ENCODE measurements at regions not wholly inside any gene's neighbourhood (a gene's known extent, or its start where the extent isn't known, plus 50 kb on each side); places are given as distances from the start of the nearest gene placed in this dataset.

DNA sequence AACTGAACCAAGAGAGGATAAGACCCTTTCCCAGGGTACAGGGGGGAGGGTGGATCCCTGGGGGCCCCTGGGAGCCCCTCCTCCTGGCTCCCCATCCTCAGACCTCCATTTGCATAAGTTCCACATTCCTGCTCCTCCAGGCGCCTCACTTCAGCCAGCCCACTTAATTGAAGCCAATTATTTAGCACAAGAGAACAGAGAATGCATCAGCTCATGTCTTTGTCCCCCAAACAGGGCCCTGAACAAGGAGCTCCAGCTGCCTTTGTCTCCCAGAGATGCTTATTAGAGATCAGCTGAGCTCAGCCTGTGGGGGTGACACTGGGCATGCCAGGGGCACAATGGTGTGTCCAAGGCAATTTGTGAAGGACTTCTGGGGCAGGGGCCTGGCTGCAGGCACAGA is 89.9 kb upstream of the PRDM11 start:
- no peak overlapping the region for H3K4me3 ChIP-seq (ENCODE audit: low read depth in 1 of 2, low read length in 2 of 2)
- no peaks in the 10 kb centered on the region for H3K4me1 ChIP-seq (ENCODE audit: insufficient read depth, low read length)
- no peak overlapping the region for H3K4me2 ChIP-seq (ENCODE audit: insufficient read depth, low read length)
- H4K20me1 ChIP-seq (ENCODE audit: insufficient read depth, low read length), result no peaks in the 10 kb centered on the region; the same call in 1 of the 2 replicates
- H3K27me3 ChIP-seq (ENCODE audit: insufficient read depth, low read length, poor library complexity), result no peaks in the 10 kb centered on the region
- ATAC-seq (ENCODE audit: insufficient read depth, low read depth) (no peak), DNase-seq (no peak)
- no peak overlapping the region for H3K9ac ChIP-seq (ENCODE audit: low read depth, low read length)
- no peak overlapping the region for H2AFZ ChIP-seq (ENCODE audit: low read depth, low read length)
- H3K27ac ChIP-seq (ENCODE audit: low read length), result no peak overlapping the region
- TF ChIP-seq EZH2 (IDR thresholded peaks at IDR 0.05; ENCODE audit: borderline replicate concordance, low read depth, low read length, severe bottlenecking) (no peak), CTCF (IDR thresholded peaks at IDR 0.05; ENCODE audit: borderline replicate concordance, extremely low read depth, low read length, poor library complexity, severe bottlenecking) (no peak)
- H3K9me3 ChIP-seq (ENCODE audit: insufficient read depth, low read length, severe bottlenecking), result no peaks in the 10 kb centered on the region
- no peaks in the 10 kb centered on the region for H3K79me2 ChIP-seq (ENCODE audit: insufficient read depth, low read length)
- no peaks in the 10 kb centered on the region for H3K36me3 ChIP-seq (ENCODE audit: insufficient read depth, low read length)

DNA sequence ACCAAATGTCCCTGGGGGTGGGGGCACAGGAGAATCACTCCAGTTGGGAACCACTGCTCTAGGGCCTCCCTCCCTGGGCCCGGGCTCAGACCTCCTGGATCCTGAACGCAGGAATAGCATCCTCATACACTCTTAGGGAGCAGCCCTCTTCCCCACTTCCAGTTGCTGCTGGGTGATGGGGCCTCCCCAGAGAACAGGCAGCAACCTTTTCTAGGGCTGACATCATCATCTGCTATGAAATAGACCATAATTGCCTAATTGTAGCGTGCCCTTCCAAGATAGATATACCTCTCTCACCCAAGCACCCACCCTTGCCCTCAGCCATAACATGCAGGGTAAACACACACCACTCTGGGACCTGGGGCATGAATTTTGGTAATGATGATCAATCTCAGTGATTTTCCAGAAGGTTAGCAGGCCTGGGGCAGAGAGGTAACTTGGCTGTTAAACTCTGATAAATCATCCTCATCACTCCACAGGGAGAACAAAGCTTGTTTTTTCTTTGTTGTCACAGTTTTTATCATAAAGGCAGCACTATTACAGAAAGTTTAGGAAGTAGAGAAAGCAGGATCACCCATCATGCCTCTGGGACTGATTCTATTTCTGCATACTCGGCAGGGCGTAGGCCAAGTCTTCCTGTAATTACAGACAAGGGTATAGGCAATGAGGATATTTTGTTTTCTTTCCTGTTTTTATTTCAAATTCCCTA is 88.3 kb upstream of the PRDM11 start:
- Histone ChIP-seq H3K27me3 (ENCODE audit: insufficient read depth, low read length, poor library complexity) (no peaks in the 10 kb centered on the region), H3K9ac (ENCODE audit: low read depth, low read length) (no peak overlapping the region), H3K4me2 (ENCODE audit: insufficient read depth, low read length) (no peak overlapping the region), H3K4me3 (ENCODE audit: low read depth in 1 of 2, low read length in 2 of 2) (no peak overlapping the region), H3K79me2 (ENCODE audit: insufficient read depth, low read length) (no peaks in the 10 kb centered on the region), H2AFZ (ENCODE audit: low read depth, low read length) (no peak overlapping the region), H3K36me3 (ENCODE audit: insufficient read depth, low read length) (no peaks in the 10 kb centered on the region), H4K20me1 (ENCODE audit: insufficient read depth, low read length) (no peaks in the 10 kb centered on the region; the same call in 1 of the 2 replicates), H3K9me3 (ENCODE audit: insufficient read depth, low read length, severe bottlenecking) (no peaks in the 10 kb centered on the region), H3K4me1 (ENCODE audit: insufficient read depth, low read length) (no peaks in the 10 kb centered on the region), H3K27ac (ENCODE audit: low read length) (no peak overlapping the region)
- TF ChIP-seq EZH2 (IDR thresholded peaks at IDR 0.05; ENCODE audit: borderline replicate concordance, low read depth, low read length, severe bottlenecking), result no peak
- TF ChIP-seq CTCF (IDR thresholded peaks at IDR 0.05; ENCODE audit: borderline replicate concordance, extremely low read depth, low read length, poor library complexity, severe bottlenecking), result no peak
- no peak for DNase-seq
- no peak for ATAC-seq (ENCODE audit: insufficient read depth, low read depth)

DNA sequence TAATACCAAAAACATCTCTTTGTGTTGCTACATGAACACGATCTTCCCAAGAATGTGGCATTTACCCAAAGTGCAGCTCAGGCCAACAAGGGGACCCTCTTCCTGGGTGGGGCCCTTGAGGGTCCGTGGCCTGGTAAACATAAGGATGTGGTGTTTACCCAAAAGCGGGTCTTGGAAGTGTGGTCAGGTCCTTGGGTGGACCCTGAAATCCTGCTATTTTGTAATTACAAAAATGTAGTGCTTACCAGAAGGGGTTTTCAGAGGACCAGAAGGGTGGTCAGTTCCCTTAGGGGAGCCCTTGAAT is 87.8 kb upstream of the PRDM11 start:
- DNase-seq (no peak), ATAC-seq (ENCODE audit: insufficient read depth, low read depth) (no peak)
- Histone ChIP-seq H2AFZ (ENCODE audit: low read depth, low read length) (no peak overlapping the region), H3K79me2 (ENCODE audit: insufficient read depth, low read length) (no peaks in the 10 kb centered on the region), H3K4me2 (ENCODE audit: insufficient read depth, low read length) (no peak overlapping the region), H3K36me3 (ENCODE audit: insufficient read depth, low read length) (no peaks in the 10 kb centered on the region), H3K4me1 (ENCODE audit: insufficient read depth, low read length) (no peaks in the 10 kb centered on the region), H3K4me3 (ENCODE audit: low read depth in 1 of 2, low read length in 2 of 2) (no peak overlapping the region), H3K27me3 (ENCODE audit: insufficient read depth, low read length, poor library complexity) (no peaks in the 10 kb centered on the region), H3K9me3 (ENCODE audit: insufficient read depth, low read length, severe bottlenecking) (no peaks in the 10 kb centered on the region), H3K27ac (ENCODE audit: low read length) (no peak overlapping the region), H4K20me1 (ENCODE audit: insufficient read depth, low read length) (no peaks in the 10 kb centered on the region; the same call in 1 of the 2 replicates), H3K9ac (ENCODE audit: low read depth, low read length) (no peak overlapping the region)
- TF ChIP-seq EZH2 (IDR thresholded peaks at IDR 0.05; ENCODE audit: borderline replicate concordance, low read depth, low read length, severe bottlenecking), result no peak

- Histone ChIP-seq H3K4me3 (ENCODE audit: low read depth in 1 of 2, low read length in 2 of 2) (no peak overlapping the region), H3K79me2 (ENCODE audit: insufficient read depth, low read length) (no peaks in the 10 kb centered on the region), H3K9ac (ENCODE audit: low read depth, low read length) (no peak overlapping the region), H2AFZ (ENCODE audit: low read depth, low read length) (no peak overlapping the region), H3K27ac (ENCODE audit: low read length) (no peak overlapping the region), H3K27me3 (ENCODE audit: insufficient read depth, low read length, poor library complexity) (no peaks in the 10 kb centered on the region), H3K4me1 (ENCODE audit: insufficient read depth, low read length) (no peaks in the 10 kb centered on the region), H3K4me2 (ENCODE audit: insufficient read depth, low read length) (no peak overlapping the region), H3K36me3 (ENCODE audit: insufficient read depth, low read length) (no peaks in the 10 kb centered on the region), H3K9me3 (ENCODE audit: insufficient read depth, low read length, severe bottlenecking) (peaks cover 5% of the 10 kb centered on the region), H4K20me1 (ENCODE audit: insufficient read depth, low read length) (no peaks in the 10 kb centered on the region)
- ATAC-seq (ENCODE audit: insufficient read depth, low read depth) (no peak), DNase-seq (no peak)
- TF ChIP-seq CTCF (IDR thresholded peaks at IDR 0.05; ENCODE audit: borderline replicate concordance, extremely low read depth, low read length, poor library complexity, severe bottlenecking) (no peak), EZH2 (IDR thresholded peaks at IDR 0.05; ENCODE audit: borderline replicate concordance, low read depth, low read length, severe bottlenecking) (no peak)
Observed at GRCh38 chr11:45060707-45061106, 85.7 kb upstream of the PRDM11 start.

Data from DND-41 (cell line).